HG02884 (cell line): ENCODE measurements at regions not wholly inside any gene's neighbourhood (a gene's known extent, or its start where the extent isn't known, plus 50 kb on each side); places are given as distances from the start of the nearest gene placed in this dataset.
"Not testable (repeated sequence)": the region's sequence is repeated elsewhere in the genome, so short reads cannot be mapped to it uniquely, and the experiment has no call there.

ENCODE experiments used
- ATAC-seq: cut with Tn5 transposase; IDR thresholded peaks from one replicate; pipeline ENCODE4 v1.9.1; 2021; ENCODE audit warnings: mild to moderate bottlenecking, moderate library complexity; ENCODE audit not compliant: unreplicated experiment

DNA sequence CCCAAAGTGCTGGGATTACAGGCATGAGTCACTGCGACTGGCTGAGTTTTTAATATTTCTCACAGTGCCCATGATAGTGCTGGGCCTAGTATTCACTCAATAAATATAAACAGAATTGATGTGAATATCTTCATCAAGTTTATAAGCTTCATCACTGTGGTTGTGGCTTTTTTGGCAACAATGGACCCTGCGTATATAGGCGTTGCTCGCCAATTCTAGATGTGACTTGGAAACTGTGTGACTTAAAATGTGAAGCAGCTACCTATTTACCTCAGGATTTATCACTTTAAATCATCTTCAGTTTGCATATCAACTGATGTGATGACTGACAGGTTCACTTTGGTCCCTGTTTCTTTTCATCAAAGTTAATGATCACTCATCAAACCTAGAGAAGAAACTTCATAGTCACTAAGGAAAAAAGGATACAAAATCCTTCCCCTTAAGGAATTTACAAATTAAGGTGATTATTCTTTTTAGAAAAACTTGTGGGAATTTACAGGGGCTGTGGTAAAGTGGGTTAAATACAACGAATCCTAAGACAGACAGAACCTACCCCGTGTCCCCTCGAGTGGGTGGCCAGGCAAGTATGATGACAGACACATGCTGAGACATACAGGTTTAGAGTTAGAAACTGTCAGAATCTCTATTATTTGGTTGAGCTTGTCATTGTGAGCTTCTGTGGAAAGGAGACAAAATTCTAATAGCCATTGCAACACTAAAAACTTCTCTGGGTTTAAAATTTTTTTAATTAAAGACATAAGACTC is 101.3 kb downstream of the AKAP11 start:
- ATAC-seq = no peak

DNA sequence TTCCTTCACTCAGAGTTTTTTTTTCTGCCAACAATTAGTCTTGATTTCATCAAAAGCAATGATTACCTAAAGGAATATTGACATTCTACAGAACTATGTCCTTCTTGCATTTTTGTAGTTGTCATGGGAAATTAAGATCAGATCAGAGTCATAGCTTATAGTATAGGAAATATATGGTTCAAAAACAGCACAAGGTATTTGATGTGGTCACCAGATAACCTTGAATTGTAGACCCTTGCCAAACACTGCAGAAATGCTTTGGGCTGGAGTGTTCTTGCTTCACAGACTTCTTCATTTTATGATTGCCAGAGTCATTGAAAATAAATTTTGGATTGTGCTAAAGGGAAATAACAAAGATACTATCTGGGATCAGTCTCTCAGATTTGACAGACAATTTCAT is 103.7 kb downstream of the AKAP11 start:
- no peak for ATAC-seq

DNA sequence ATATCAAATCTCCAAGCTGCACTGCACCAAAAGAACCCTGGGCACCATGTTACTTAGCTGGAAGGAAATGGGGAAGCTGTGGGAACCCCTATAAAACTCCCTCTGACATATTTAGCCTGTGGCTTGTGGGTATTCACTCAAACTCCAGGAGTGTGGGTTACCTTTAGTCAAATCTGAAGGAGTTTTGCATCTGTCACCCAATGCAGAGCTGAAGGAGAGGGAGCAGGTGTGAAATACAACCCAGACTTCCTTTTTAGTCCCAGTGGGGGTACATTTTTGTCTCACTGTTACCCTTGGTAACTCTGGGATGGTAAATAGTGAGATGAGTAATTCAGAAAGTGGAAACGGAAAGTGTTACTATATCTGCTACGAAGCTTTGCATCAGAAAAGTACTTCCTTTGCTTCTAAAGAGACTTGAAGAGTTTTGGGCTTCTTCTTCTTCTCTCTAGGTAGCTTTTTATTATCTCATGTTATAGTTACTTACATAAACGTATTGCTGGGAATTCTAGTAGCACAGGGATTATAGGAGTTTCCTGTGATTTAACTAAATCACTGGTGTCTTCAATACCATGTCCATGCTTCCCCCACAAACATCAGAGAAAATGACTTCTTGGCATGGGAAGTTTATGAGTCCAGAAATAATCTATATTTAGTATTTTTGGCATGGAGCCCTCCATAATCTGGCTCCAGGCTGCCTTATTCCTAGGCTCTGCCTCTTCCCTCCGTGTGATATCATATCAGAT is 105.9 kb downstream of the AKAP11 start:
- ATAC-seq = peak; percentile 78

DNA sequence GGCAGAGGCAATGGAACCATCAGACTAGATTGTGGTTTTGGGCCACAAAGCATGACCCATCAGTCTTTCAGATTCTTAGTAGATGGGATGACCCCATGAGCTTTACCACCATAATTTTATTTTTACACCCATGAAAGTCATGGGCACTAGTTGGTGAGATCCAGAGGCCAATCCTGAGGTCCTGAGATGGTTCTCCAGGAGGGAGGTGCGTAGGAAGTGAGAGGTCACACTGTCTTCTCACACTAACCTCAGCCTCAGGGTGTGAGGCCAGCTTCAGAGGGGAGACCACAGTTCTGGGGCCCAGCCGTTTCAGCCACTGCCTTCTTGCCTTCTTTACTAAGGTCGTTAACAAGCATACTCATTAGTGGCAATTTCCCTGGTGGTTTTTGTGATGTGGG is 106.4 kb downstream of the AKAP11 start:
- no peak for ATAC-seq

DNA sequence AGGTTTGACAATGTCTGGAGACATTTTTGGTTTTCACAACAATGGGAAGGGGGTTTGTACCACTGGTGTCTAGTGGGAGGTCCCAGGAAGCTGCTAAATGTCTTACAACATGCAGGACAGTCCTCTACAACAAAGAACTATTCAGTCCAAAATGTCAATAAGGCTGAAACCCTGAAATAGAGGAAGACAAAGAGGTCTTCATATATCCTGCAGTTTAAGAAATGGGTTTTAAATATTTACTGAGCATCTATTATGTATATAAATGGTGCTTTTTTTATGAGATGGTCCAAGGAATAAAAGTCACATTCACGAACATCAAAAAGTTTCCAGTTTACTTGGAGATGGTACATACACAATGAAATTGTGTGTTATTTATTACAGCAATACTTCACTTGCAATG is 107.3 kb downstream of the AKAP11 start:
- no peak for ATAC-seq

DNA sequence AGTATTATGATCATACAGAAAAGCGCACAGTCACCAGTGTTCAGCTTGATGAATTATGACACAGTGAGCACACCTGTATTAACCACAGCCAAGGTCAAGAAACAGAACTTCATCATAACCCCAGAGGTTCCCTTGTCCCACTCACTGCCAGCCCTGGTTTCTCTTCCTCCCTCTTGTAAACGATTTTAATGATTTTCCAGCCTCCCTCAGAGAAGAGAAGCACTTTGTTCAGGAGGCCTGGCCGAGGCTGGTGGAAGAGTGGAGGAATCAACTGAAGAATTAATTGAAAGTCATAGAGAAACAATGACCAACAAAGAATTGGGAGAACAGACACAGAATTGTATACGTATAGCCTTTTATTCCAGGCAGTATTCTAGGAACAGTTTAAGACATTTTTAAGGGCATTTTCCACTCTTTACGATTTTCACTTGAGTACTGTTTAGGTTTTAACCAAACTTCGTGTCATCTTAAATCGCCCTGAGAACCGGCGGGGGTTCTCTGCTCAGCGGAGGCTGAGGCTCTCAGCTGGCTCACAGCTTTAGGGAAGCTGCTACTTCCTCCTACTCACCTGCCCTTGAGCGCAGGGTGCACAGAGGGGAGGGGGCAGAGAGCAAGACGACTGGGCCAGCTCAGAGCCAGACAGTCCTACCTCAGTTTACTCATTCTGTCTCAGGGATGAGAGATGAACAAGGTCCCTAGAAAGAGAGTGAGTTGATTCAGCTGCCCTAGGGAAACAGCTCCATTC is 108.6 kb downstream of the AKAP11 start:
- peak; percentile 47 for ATAC-seq

DNA sequence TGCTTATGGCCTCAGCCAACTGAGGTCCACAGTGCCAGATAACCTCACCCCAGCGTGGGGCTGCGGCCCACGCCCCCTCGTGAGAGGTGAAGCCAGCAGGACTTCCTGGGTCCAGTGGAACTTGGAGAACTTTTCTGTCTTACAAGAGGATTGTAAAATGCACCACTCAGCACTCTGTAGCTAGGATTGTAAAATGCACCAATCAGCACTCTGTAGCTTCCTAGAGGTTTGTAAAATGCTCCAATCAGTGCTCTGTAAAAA is 109.1 kb downstream of the AKAP11 start:
- ATAC-seq = no peak

DNA sequence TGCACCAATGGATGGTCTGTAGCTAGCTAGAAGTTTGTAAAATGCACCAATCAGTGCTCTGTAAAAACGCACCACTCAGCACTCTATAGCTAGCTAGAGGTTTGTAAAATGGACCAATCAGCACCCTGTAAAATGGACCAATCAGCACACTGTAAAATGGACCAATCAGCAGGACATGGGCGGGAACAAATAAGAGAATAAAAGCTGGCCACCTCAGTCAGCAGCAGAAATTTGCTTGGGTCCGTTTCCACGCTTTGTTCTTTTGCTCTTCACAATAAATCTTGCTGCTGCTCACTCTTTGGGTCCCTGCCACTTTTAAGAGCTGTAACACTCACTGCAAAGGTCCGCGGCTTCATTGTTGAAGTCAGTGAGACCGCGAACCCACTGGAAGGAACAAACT is 109.5 kb downstream of the AKAP11 start:
- not testable (repeated sequence) for ATAC-seq

DNA sequence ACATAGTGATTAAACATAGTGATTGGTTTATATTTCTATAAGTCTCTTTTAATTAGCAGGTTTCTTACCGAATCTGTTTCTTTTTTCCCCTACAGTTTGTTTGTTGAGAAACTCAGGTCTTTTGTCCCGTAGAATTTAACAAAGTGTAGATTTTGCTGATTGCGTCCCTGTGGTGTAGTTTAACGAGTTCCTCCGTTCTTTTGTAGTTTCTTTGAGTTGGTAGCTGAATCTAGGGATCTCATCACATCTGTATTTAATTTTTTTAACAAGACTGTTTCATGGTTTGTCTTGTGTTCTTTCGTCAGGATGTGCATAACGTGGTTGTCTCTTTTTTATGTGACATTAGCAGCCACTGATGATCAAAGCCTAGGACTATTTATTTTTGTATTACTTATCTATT is 111.1 kb downstream of the AKAP11 start:
- no peak for ATAC-seq

DNA sequence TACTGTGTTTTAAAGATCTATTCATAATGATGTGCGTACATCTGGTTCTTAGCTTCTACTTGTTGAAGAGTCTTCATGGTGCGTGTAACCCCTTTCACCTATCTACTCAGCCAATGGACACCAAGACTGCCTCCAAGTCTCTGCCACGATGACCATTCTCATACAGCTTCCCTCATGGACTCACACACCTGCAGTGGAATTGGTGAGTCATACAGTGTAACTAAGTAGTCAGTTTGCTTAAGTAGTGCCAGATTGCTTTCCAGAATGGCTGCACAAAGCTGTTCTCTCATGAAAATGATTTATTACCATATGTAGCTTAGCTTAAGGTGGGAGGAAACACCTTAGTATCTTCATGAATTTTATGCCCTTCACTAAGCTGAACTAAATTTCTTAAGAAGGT is 112.3 kb downstream of the AKAP11 start:
- ATAC-seq = no peak

DNA sequence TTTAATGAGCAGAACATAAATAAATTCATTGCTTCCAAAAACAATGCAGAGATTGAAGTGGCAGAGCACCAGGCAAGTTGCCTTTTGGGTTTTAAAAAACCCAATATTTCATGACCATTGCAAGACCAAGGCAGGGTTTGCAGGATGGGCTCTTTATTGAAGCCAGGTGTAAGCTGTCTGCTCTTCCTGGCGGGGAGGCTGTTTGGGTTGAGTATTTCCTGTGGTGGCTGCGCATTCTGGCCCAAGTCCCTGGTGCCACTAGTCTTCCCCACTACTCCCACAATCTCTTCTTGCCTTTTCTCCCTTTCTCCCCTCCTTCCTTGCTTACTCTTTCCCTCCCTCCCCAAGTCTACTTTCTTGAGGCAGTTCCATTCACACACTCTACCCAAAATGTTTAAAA is 116.4 kb downstream of the AKAP11 start:
- ATAC-seq = no peak

DNA sequence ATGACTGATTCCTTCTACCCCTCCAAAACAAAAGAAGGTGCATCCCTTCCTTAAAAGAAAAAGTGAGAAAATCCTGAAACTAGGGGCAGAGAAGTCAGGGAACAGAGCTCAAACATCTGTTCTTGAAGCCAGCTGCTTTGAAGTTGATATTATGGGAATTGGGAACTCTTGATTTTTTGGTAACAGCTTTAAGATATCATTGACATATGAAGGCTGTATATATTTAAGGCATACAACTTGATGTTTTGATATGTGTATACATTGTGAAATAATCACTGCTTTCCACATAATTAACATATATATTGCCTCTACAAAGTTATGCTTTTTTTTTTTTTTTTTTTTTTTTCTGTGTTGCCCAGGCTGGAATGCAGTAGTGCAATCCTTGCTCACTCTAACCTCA is 117.1 kb downstream of the AKAP11 start:
- ATAC-seq = no peak

DNA sequence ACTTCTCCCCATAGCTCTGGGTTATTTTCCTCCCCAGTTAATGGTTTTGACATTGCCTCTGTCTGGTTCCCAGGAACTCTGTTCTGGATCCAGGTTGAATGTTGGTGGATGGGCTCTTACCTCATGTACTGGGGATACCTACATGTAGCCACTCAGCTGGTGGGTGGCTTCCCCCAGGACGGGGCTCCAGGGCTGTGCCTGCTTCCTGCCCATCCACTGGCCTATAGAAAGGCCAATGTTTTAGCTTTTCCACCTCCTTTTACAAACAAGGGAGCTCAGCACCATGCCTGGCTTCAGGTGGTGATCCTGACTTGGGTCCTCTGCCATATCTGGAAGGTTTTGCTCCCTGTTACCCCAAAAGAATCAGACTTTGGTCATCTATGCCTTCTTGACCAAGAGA is 120.2 kb downstream of the AKAP11 start:
- ATAC-seq = no peak

DNA sequence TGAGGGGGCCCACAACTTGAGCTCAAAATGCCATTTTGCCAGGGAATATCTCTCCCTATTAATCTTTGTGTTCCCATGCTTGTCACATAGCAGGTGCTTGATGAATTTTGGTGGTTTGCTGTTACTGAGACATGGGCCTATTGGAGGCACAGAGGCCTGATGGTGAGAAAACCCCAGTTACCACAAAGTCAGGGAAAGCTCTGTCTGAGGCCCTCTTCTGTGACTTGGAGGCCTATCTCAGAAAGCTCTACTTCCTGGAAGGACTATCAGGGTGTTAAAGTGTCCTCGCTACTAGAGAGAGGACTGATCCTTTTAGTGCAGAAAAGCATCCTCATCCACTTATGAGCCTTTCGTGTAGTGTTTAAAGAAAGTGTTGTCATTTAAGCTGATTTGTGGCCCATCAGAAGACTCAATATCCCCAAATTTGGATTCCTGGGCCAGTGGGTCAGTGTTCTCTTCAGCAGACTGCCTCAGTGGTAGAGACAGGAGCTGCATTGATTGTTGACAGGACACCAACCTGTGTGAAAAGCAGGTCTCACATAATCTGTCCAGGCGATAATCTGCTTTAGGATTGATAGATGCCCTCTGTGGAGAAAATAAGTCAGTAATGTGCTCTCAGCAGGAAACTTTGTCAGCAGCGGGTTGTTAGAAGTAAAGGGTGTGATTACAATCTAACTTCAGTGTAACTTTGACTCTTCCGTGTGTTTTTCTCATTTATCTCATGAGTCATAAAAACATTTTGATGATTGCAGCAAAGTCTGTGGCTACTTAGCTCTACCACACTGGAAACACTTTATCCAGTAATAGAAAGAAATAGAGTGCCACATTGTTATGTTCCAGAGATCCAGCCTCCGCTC is 121.0 kb downstream of the AKAP11 start:
- ATAC-seq = no peak

DNA sequence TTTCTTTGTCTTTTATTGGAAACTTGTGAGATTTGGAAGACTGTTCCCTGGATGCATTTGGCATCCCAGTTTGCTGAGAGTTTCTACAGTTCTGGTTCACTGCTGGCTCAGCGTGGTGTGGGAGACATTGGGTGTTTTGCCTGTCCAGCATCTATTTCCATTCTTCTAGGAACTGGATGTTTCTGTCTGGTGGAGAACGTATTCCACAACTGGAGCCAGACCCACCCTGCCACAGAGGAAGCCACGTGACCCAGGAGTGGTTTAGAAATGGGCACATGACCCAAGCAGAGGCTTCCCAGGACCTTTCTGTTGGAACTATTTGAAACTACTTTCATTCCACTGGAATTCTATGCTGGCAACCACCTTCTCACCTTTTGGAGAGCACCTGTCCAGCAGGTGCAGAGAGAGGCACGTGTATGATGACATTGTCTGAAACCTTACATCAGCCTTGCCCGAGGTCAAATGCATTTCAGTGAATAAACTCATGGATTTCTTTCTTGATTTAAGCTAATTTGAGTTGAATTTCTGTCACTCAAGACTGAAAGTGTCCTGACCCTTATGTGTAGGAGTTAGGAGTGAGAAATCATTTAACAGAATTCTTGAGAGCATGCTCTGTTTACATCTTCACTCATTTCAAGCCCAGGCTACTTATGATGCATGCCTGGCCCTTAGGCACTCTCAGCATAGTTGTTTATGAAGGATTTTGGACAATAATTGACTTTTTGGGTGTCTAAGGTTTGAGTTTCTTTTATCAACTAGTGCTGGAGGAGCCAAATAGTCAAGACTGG is 121.8 kb downstream of the AKAP11 start:
- peak; percentile 59 for ATAC-seq

DNA sequence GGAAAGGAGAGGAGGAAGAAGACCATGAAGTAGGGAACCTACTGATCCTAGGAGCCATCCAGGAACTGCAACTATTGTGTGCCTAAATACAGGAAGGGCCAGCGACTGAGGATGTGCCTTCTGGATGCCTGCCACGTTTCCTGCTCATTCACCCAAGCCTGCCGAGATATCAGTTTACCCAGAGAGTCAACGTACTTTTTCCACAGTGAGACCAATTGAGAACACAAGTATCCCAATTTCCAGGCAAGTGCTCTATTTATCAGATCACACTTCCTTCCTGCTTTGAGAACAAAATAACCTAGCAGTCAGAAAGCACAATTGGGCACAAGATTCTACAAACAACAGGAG is 122.4 kb downstream of the AKAP11 start:
- no peak for ATAC-seq

DNA sequence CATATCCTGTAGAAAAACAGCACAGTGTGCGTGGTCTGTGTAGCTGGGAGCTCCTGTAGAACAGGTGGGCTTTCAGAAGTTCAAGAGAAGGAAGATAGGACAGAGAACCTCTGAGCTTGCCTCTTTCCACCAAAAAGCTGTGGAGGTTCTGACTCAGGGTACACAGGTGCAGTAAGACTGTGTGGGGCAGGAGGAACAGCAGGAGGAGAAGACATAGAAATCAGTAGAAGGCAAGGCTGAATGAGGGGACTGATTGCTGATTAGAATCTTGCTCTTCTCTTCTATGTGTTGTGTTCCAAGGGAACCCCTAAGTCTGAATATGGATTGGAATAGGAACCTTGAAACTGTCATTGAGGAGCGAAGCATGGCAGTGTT is 122.7 kb downstream of the AKAP11 start:
- ATAC-seq = no peak

DNA sequence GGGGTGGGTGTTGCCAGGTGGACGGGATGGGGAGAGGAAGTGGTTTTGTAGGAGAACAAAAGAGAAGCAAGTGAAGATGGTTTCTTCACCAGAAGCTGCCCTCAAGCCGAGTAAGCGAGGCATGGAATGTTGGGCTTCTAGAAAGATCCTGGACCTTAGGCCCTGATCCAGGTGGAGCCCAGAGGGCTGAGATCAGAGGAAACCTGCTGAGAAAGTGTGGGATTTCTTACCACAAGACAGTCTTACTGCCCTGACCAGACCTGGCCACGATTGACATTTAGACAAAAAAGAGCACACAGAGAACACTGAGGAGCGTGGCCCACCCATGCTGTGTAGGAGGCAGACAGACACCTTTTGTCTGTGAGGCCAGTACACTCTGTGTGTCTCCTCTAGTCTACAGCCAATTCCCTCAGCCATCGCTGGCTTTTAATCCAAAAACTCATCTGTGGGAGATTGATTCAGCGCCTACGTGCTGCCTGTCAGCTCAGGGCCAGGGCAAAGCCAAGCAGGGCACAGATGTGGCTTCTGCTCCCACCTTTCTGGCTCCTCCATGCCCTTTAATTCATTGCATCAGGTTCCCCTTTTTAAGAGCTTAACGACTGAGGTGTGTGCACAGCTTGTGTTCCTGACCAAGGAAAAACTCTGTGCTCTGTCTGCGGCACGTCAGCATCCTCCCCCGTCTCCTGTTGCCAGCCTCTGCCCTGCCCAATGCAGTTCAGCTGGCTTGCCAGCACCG is 123.3 kb downstream of the AKAP11 start:
- ATAC-seq = no peak

DNA sequence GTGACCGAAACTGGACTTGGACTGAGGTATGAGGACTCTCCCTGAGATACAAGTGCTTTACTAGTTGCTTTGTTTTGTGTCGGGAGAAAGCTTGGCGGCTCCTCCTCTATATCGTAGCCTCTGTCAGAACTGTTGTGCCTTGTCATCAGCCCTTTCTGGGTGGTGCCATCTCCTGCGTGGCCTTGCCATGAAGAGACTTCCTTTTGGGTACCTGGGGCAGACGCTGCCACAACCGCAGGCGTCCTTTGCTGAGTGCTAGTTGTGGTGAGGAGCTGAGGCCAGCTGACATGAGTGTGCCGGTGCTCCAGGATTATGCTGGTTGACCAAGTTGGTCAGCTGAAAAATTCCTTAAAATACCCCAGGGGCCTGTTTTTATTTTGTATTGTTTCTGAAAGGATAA is 124.5 kb downstream of the AKAP11 start:
- no peak for ATAC-seq
